HepG2 (cell line): ENCODE measurements at regions not wholly inside any gene's neighbourhood (a gene's known extent, or its start where the extent isn't known, plus 50 kb on each side); places are given as distances from the start of the nearest gene placed in this dataset.

ENCODE experiments used
- ATAC-seq: fragments of 200-7000 bp; cut with Tn5 transposase; 3 replicates; pipeline ENCODE4 v1.9.1; 2020; ENCODE audit warnings: mild to moderate bottlenecking, moderate library complexity
- BruUV-seq: library from RNA; stranded (reverse); fragments of 400-500 nt; replicated peaks from 2 replicates; lab custom pipeline; 2021; lab: Mats Ljungman, UMichigan
- CTCF ChIA-PET: fragments of 300-600 bp; formaldehyde crosslinking; extraction: SDS; loops from one replicate; lab custom pipeline; 2021; ENCODE audit warnings: low total read pairs, inconsistent platforms, low intra/inter-chr PET ratio; lab: Yijun Ruan, JAX
- POLR2A ChIA-PET: fragments of 350-600 bp; sonication (Branson Sonifier 250); formaldehyde crosslinking; loops from one replicate; lab custom pipeline; 2020; ENCODE audit warnings: antibody characterized with exemption, inconsistent platforms; lab: Yijun Ruan, JAX
- DNase-seq: peaks from one replicate; pipeline ENCODE4 v3.0.0-alpha.2; 2015; ENCODE audit warnings: low spot score
- FAIRE-seq: peaks from 3 replicates; lab custom pipeline; 2011; peaks lifted over from hg19 to GRCh38; lab: Jason Lieb, UNC
- H2AFZ ChIP-seq: one replicate; pipeline ENCODE4 v1.6.1; 2011; ENCODE audit warnings: low read length, inconsistent platforms
- H3K27ac ChIP-seq: fragments of 300-600 bp; 3 replicates; pipeline ENCODE4 v1.8.0; 2011; ENCODE audit warnings: mixed run types, mild to moderate bottlenecking, mixed read lengths, low read length, inconsistent platforms; ENCODE audit not compliant: insufficient read depth; ENCODE audit errors: extremely low read length
- H3K27me3 ChIP-seq, 2 experiments: fragments of 200-600 bp in 1 of 2; 2 replicates in 1 of 2; 3 replicates in 1 of 2; pipeline versions ENCODE4 v1.6.0 to v1.8.0; 2011; ENCODE audit warnings: low read length in 2 of 2, mild to moderate bottlenecking in 2 of 2, moderate library complexity in 2 of 2, inconsistent platforms in 1 of 2; ENCODE audit not compliant: insufficient read depth in 2 of 2, control insufficient read depth in 1 of 2
- H3K36me3 ChIP-seq, 2 experiments: fragments of 200-600 bp in 1 of 2; replicated peaks in 1 of 2; 2 replicates in 1 of 2; 3 replicates in 1 of 2; pipeline versions ENCODE4 v1.5.1 to v1.8.0; 2011; ENCODE audit warnings: low read length in 2 of 2, inconsistent platforms in 1 of 2; ENCODE audit not compliant: insufficient read depth in 2 of 2, control insufficient read depth in 1 of 2
- H3K4me1 ChIP-seq: 2 replicates; pipeline ENCODE4 v1.5.1; 2012; ENCODE audit warnings: low read length, inconsistent platforms; ENCODE audit not compliant: insufficient read depth
- H3K4me2 ChIP-seq: 2 replicates; pipeline ENCODE4 v1.6.0; 2011; ENCODE audit warnings: low read depth, low read length, inconsistent platforms
- H3K4me3 ChIP-seq, 3 experiments: fragments of 200-600 bp in 1 of 3; sonication (generic), shearing (Covaris generic) in 1 of 3; replicated peaks in 1 of 3; 2 replicates each; pipeline ENCODE4 v1.5.1; 2011 to 2016; ENCODE audit warnings: low read length in 3 of 3, inconsistent platforms in 2 of 3, low read depth in 2 of 3, mild to moderate bottlenecking in 2 of 3, control low read depth in 1 of 3, mixed read lengths in 1 of 3; ENCODE audit not compliant: insufficient read depth in 1 of 3
- H3K79me2 ChIP-seq: one replicate; pipeline ENCODE4 v1.6.1; 2011; ENCODE audit warnings: low read length, inconsistent platforms; ENCODE audit not compliant: insufficient read depth
- H3K9ac ChIP-seq: 2 replicates; pipeline ENCODE4 v1.6.0; 2011; ENCODE audit warnings: mild to moderate bottlenecking, low read depth, low read length, inconsistent platforms; ENCODE audit not compliant: insufficient read depth
- H3K9me3 ChIP-seq: 2 replicates; pipeline ENCODE4 v1.5.1; 2012; ENCODE audit warnings: mild to moderate bottlenecking, low read length
- H4K20me1 ChIP-seq: 2 replicates; pipeline ENCODE4 v1.6.0; 2011; ENCODE audit warnings: inconsistent platforms, mild to moderate bottlenecking, low read length, moderate library complexity; ENCODE audit not compliant: insufficient read depth
- DMTF1 ChIP-seq: sonication (generic); formaldehyde crosslinking; IDR thresholded peaks from 2 replicates; pipeline ENCODE4 v1.4.0; 2020; ENCODE audit warnings: mild to moderate bottlenecking, missing genetic modification reagents
- HDAC1 ChIP-seq: sonication (generic); formaldehyde crosslinking; IDR thresholded peaks from 2 replicates; pipeline ENCODE4 v1.5.1; 2020; ENCODE audit warnings: mild to moderate bottlenecking, missing genetic modification reagents
- HOXD1 ChIP-seq: sonication (generic); formaldehyde crosslinking; IDR thresholded peaks from 2 replicates; pipeline ENCODE4 v1.5.0; 2020; ENCODE audit warnings: missing genetic modification reagents
- KDM2A ChIP-seq: sonication (generic); formaldehyde crosslinking; IDR thresholded peaks from 2 replicates; pipeline ENCODE4 v1.4.0; 2020; ENCODE audit warnings: low read depth, missing genetic modification reagents, borderline replicate concordance
- LBX2 ChIP-seq: sonication (generic); formaldehyde crosslinking; IDR thresholded peaks from 2 replicates; pipeline ENCODE4 v1.5.0; 2020; ENCODE audit warnings: missing genetic modification reagents, mild to moderate bottlenecking, borderline replicate concordance
- MAFF ChIP-seq: IDR thresholded peaks from 2 replicates; pipeline ENCODE4 v1.6.1; 2011; ENCODE audit warnings: low read depth, low read length, improper control_type of control experiment
- MAFK ChIP-seq, 2 experiments: IDR thresholded peaks in 1 of 2; conservative IDR thresholded peaks in 1 of 2; 2 replicates each; pipeline ENCODE4 v1.6.1; 2011; ENCODE audit warnings: improper control_type of control experiment in 2 of 2, low read length in 2 of 2
- MTERF4 ChIP-seq: sonication (generic); formaldehyde crosslinking; IDR thresholded peaks from 2 replicates; pipeline ENCODE4 v1.8.0; 2023; ENCODE audit warnings: mild to moderate bottlenecking, missing genetic modification reagents
- NFE2L2 ChIP-seq: fragments of 150-350 bp; IDR thresholded peaks from 2 replicates; pipeline ENCODE4 v1.6.1; 2014; ENCODE audit warnings: low read length
- PHB2 ChIP-seq: fragments of 450-650 bp; IDR thresholded peaks from 2 replicates; pipeline ENCODE4 v1.6.1; 2018; ENCODE audit not compliant: partially characterized antibody
- RBFOX2 ChIP-seq: fragments of 200-400 bp; formaldehyde crosslinking; IDR thresholded peaks from 2 replicates; pipeline ENCODE4 v1.6.1; 2017; ENCODE audit warnings: low read depth, mild to moderate bottlenecking, low read length
- RXRB ChIP-seq: IDR thresholded peaks from 2 replicates; pipeline ENCODE4 v1.6.1; 2016; ENCODE audit warnings: borderline replicate concordance, missing genetic modification reagents, missing compliant biosample characterization
- SRF ChIP-seq: IDR thresholded peaks from 2 replicates; pipeline ENCODE4 v1.6.1; 2011; ENCODE audit warnings: mild to moderate bottlenecking, low read depth, low read length, moderate library complexity
- SSRP1 ChIP-seq: IDR thresholded peaks from 2 replicates; pipeline ENCODE4 v1.6.1; 2016; ENCODE audit warnings: control low read depth
- ZNF124 ChIP-seq: sonication (generic); formaldehyde crosslinking; IDR thresholded peaks from 2 replicates; pipeline ENCODE4 v1.4.0; 2020; ENCODE audit warnings: missing genetic modification reagents
- ZNF414 ChIP-seq: sonication (generic); formaldehyde crosslinking; IDR thresholded peaks from 2 replicates; pipeline ENCODE4 v1.5.0; 2020; ENCODE audit warnings: missing genetic modification reagents
- ZNF547 ChIP-seq: sonication (generic); formaldehyde crosslinking; IDR thresholded peaks from 2 replicates; pipeline ENCODE4 v1.5.1; 2020; ENCODE audit warnings: mild to moderate bottlenecking, missing genetic modification reagents
- ZNF775 ChIP-seq: sonication (generic); formaldehyde crosslinking; IDR thresholded peaks from 2 replicates; pipeline ENCODE4 v1.4.0; 2020; ENCODE audit warnings: missing genetic modification reagents, mild to moderate bottlenecking, moderate library complexity, borderline replicate concordance
- ZNF776 ChIP-seq: sonication (generic); formaldehyde crosslinking; IDR thresholded peaks from 2 replicates; pipeline ENCODE4 v1.4.0; 2020; ENCODE audit warnings: mild to moderate bottlenecking, missing genetic modification reagents
- WGBS: methylation state at CpG from one replicate; pipeline ENCODE4 v1.1.6; 2017; ENCODE audit warnings: low lambda C conversion rate; 5-methylcytosine and 5-hydroxymethylcytosine counted together
- in situ Hi-C: cut with HindIII; loops from 2 replicates; pipeline ENCODE4 v1.10.0; 2017; ENCODE audit warnings: low pct_unique_long_range_greater_than_20kb; ENCODE audit not compliant: extremely low pct_ligation_motif_present
- intact Hi-C: fragments of 100-400 bp; cut with micrococcal nuclease; formaldehyde crosslinking; loops from one replicate; pipeline ENCODE4 v1.10.0; 2022; ENCODE audit not compliant: unreplicated experiment

- ATAC-seq, result no peak
- intact Hi-C loops, result no loop called here
- H3K9ac ChIP-seq, result no peak overlapping the region
- ChIA-PET CTCF (no interaction called here), POLR2A (no interaction called here)
- no peak for FAIRE-seq
- BruUV-seq, result no TSS peak
- no peak overlapping the region for H3K4me2 ChIP-seq
- H3K27ac ChIP-seq, result no peak overlapping the region
- no peaks in the 10 kb centered on the region for H4K20me1 ChIP-seq
- H3K27me3 ChIP-seq, result no peaks in the 10 kb centered on the region
- H3K4me1 ChIP-seq, result no peaks in the 10 kb centered on the region
- no peak for DNase-seq
- TF ChIP-seq MAFF, result peak; percentile 26; the same call in 1 of the 2 replicates
- TF ChIP-seq SRF, result no peak
- TF ChIP-seq HDAC1 (CRISPR knock-in tag), result no peak
- peak; percentile 26 to 56; a peak in 3 of 4 replicates for TF ChIP-seq MAFK (conservative IDR thresholded peaks at IDR 0.05 in 1 of 2, IDR thresholded peaks at IDR 0.05 in 1 of 2; ENCODE audit: low read length in 2 of 2)
- TF ChIP-seq ZNF547 (CRISPR knock-in tag), result no peak
- TF ChIP-seq SSRP1 (CRISPR knock-in tag), result no peak
- TF ChIP-seq DMTF1 (CRISPR knock-in tag), result no peak
- peak; percentile 55; the same call in 1 of the 2 replicates for TF ChIP-seq NFE2L2
- no peak for TF ChIP-seq KDM2A (CRISPR knock-in tag)
- no peak for TF ChIP-seq ZNF775 (CRISPR knock-in tag)
- TF ChIP-seq MTERF4 (CRISPR knock-in tag), result no peak
- TF ChIP-seq LBX2 (CRISPR knock-in tag), result no peak
- no peak for TF ChIP-seq ZNF124
- TF ChIP-seq HOXD1 (CRISPR knock-in tag), result no peak
- TF ChIP-seq ZNF414, result no peak
- no peak for TF ChIP-seq ZNF776 (CRISPR knock-in tag)
- no peak for TF ChIP-seq RBFOX2
- TF ChIP-seq RXRB, result no peak
- no peak for TF ChIP-seq PHB2
- no peak overlapping the region for H2AFZ ChIP-seq
- no peaks in the 10 kb centered on the region for H3K9me3 ChIP-seq
- no peaks in the 10 kb centered on the region for H3K79me2 ChIP-seq
- in situ Hi-C loops, result no loop called here
- H3K4me3 ChIP-seq, result no peak overlapping the region
- WGBS, result 14% methylated on average over 3 of the region's 3 CpGs
- H3K36me3 ChIP-seq, result no peaks in the 10 kb centered on the region
These were observed 1188.3 kb downstream of the BRINP3 start for GRCh38 chr1:189289346-189289745.
